Small intestine (tissue), 7 donors: ENCODE measurements at regions not wholly inside any gene's neighbourhood (a gene's known extent, or its start where the extent isn't known, plus 50 kb on each side); places are given as distances from the start of the nearest gene placed in this dataset.

Experiments used
- DNase-seq, 2 donors: peaks; one replicate each; pipeline versions ENCODE4 v3.0.0 to v3.0.0-alpha.2; 2013
- FAIRE-seq: peaks from 2 replicates; lab custom pipeline; 2012; peaks lifted over from hg19 to GRCh38; lab: Jason Lieb, UNC
- H3K27ac ChIP-seq, 3 donors: one replicate each; pipeline ENCODE4 v1.5.1; 2013; ENCODE audit warnings: low read length in 2 of 3, mild to moderate bottlenecking in 2 of 3, control low read depth in 1 of 3, inconsistent platforms in 1 of 3, low read depth in 1 of 3, moderate library complexity in 1 of 3
- H3K27me3 ChIP-seq, 3 donors: one replicate each; pipeline ENCODE4 v1.6.1; 2013; ENCODE audit warnings: low read length in 3 of 3, inconsistent platforms in 1 of 3; ENCODE audit not compliant: control insufficient read depth in 3 of 3, insufficient read depth in 3 of 3
- H3K36me3 ChIP-seq, 3 donors: one replicate each; pipeline ENCODE4 v1.6.1; 2013; ENCODE audit warnings: low read length in 3 of 3, inconsistent platforms in 1 of 3, low read depth in 1 of 3, mild to moderate bottlenecking in 1 of 3, moderate library complexity in 1 of 3; ENCODE audit not compliant: control insufficient read depth in 3 of 3, insufficient read depth in 2 of 3
- H3K4me1 ChIP-seq, 3 donors: one replicate each; pipeline ENCODE4 v1.6.1; 2013; ENCODE audit warnings: low read length in 2 of 3, inconsistent platforms in 1 of 3, low read depth in 1 of 3, mild to moderate bottlenecking in 1 of 3, moderate library complexity in 1 of 3; ENCODE audit not compliant: control insufficient read depth in 3 of 3, insufficient read depth in 2 of 3
- H3K4me3 ChIP-seq, 3 donors: one replicate each; pipeline ENCODE4 v1.5.1; 2013; ENCODE audit warnings: low read length in 3 of 3, control low read depth in 1 of 3, inconsistent platforms in 1 of 3, low read depth in 1 of 3, mild to moderate bottlenecking in 1 of 3, moderate library complexity in 1 of 3
- H3K9me3 ChIP-seq, 2 donors: one replicate each; pipeline ENCODE4 v1.6.1; 2013; ENCODE audit warnings: low read depth in 1 of 2, low read length in 1 of 2; ENCODE audit not compliant: control insufficient read depth in 2 of 2, insufficient read depth in 1 of 2
- WGBS, 3 donors: extraction: QIAGEN DNeasy Blood & Tissue Kit; methylation state at CpG; one replicate each; pipeline ENCODE4 v1.1.7; 2013; 5-methylcytosine and 5-hydroxymethylcytosine counted together
- donor health status: healthy with polysubstance abuse.
- donor health status: control.
- donor health status: control.
- donor health status: Bipolar disorder and iron deficiency.
- donor health status: healthy.

DNA sequence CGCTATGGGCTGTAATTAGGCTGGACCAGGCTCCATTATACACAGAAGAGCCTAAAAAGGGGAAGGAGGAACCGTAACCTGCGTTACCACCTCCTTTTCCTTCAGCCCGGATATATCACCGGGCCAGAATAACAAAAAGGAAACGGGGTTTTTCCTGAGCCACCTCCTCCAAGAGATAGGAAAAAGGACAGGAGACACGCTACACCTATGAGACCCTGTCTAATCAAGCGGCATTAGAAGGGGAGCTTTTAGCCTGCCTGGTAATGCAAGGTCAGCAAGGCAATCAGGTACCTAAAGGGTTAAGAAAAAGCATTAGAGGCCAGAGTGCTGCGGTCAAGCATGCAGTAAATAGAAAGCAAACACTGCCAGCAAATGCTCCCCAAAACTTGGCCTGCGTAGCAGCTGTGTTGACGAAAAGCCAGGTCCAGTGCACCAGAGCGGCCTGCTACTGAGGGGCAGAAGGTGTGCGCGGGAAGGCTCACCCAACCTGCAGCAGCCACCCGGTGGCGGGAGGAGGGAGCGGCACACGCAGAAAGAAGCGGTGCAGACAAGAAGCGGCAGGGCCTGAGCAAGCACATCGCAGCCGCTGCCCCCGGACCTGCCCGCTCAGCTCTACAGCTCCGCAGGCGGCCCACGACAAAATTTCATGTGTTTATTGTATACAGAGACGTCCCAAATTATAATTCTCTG is 1466.1 kb downstream of the UQCRFS1 start:
- WGBS, 3 donors, result 31 to 46% (median 41%) methylated on average over 28 of the region's 28 CpGs
- FAIRE-seq (no peak), DNase-seq (no peak)
- Histone ChIP-seq H3K27ac (no peak overlapping the region), H3K27me3 (no peaks in the 10 kb centered on the region), H3K36me3 (peaks cover 0 to 4% (median 0%) of the 10 kb centered on the region in 3 donors), H3K4me1 (no peaks in the 10 kb centered on the region), H3K4me3 (no peak overlapping the region), H3K9me3 (peaks cover 0 to 26% of the 10 kb centered on the region in 2 donors)

DNA sequence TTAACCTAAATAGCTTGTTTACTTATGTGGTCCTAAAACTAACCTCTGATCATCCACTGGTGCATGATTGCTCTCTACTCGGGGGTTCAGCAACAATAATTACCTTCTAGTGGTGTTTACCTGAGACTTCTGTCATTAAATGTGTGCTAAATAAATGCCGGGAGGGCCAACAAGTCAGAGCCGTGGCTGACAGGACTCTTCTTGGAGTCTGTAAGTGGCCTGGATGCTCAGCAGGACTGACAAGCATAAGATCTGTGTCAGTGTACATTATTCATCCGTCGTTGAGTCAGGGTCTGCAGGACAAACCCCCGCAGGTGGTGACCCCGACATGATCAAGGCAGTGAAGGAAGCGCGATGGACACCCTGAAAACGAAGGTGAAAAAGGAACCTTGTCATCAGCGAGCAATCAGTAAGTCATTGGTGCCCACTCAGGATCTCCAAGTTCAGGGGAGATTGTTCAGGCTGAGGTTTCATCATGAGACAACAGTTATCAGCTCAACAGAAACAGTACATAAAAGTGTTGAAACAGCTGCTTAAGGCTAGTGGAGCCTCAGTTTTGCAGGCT is 1466.9 kb downstream of the UQCRFS1 start:
- WGBS, 3 donors, result 90 to 91% (median 90%) methylated on average over 11 of the region's 11 CpGs
- DNase-seq, result no peak
- no peaks in the 10 kb centered on the region for H3K27me3 ChIP-seq
- no peak overlapping the region for H3K27ac ChIP-seq
- H3K9me3 ChIP-seq, result peaks cover 0 to 19% of the 10 kb centered on the region in 2 donors
- no peaks in the 10 kb centered on the region for H3K4me1 ChIP-seq
- FAIRE-seq, result no peak
- peaks cover 0 to 4% (median 0%) of the 10 kb centered on the region in 3 donors for H3K36me3 ChIP-seq
- no peak overlapping the region for H3K4me3 ChIP-seq

DNA sequence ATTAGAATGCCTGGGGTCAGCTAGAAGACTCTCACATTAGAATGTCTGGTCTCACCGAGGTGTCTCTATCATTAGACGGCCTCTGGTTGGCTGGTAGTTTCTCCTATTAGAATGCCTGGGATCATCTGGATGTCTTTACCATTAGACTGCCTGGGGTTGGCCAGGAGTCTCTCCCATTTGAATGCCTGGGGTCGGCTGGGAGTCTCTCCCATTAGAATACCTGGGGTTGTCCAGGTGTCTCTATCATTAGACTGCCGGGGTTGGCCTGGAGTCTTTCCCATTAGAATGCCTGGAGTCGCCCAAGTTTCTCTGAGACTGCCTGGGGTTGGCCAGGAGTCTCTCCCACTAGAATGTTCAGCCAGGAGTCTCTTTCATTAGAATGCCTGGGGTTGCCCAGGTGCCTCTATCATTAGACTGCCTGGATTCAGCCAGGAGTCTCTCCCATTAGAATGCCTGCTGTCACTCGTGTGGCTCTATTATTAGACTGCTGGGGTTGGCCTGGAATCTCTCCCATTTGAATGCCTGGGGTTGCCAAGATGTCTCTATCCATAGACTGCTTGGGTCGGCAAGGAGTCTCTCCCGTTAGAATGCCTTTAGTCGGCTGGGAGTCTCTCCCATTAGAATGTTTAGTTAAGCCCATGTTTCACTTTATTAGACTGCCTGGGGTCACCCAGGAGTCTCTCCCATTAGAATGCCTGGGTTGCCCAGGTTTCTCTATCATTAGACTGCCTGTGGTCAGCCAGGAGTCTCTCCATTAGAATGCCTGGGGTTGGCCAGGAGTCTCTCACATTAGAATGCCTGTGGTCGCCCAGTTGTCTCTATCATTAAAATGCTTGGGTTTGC is 1467.8 kb downstream of the UQCRFS1 start:
- FAIRE-seq (no peak), DNase-seq (no peak)
- Histone ChIP-seq H3K36me3 (peaks cover 0 to 4% (median 0%) of the 10 kb centered on the region in 3 donors), H3K4me3 (no peak overlapping the region), H3K4me1 (no peaks in the 10 kb centered on the region), H3K27ac (no peak overlapping the region), H3K27me3 (no peaks in the 10 kb centered on the region), H3K9me3 (peaks cover 0 to 24% of the 10 kb centered on the region in 2 donors)
- 83 to 90% (median 86%) methylated on average over 10 of the region's 10 CpGs for WGBS, 3 donors

DNA sequence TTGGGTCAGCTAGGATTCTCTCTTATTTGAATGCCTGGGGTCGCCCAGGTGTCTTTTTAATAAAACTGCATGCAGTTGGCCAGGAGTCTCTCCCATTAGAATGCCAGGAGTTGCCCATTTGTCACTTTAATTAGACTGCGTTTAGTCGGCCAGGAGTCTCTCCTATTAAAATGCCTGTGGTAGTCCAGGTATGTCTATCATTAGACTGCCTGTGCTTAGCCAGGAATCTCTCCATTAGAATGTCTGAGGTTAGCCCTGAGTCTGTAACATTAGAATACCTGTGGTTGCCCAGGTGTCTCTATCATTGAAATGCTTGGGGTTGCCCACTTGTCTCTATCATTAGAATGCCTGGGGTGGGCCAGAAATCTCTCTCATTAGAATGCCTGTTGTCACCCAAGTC is 1470.9 kb downstream of the UQCRFS1 start:
- H3K27me3 ChIP-seq, result no peaks in the 10 kb centered on the region
- H3K27ac ChIP-seq, result no peak overlapping the region
- no peak for FAIRE-seq
- peaks cover 0 to 4% (median 0%) of the 10 kb centered on the region in 3 donors for H3K36me3 ChIP-seq
- H3K4me1 ChIP-seq, result no peaks in the 10 kb centered on the region
- peaks cover 0 to 51% of the 10 kb centered on the region in 2 donors for H3K9me3 ChIP-seq
- 85 to 90% (median 87%) methylated on average over 3 of the region's 3 CpGs for WGBS, 3 donors
- no peak for DNase-seq
- H3K4me3 ChIP-seq, result no peak overlapping the region

DNA sequence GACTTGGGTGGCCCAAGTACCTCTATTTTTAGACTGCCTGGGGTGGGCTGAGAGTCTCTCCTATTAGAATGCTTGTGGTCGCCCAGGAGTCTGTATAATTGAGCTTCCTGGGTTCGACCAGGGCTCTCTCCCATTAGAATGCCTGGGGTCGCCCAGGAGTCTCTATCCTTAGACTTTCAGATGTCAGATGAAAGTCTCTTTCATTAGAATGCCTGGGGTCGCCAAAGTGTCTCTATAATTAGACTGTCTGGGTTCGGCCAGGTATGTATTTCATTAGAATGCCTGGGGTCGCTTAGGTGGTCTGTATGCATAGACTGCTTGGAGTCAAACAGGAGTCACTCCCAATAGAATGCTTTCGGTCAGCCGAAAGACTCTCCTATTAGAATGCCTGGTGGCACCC is 1471.7 kb downstream of the UQCRFS1 start:
- WGBS, 3 donors, result 88 to 91% (median 89%) methylated on average over 8 of the region's 8 CpGs
- H3K9me3 ChIP-seq, result peaks cover 2 to 57% of the 10 kb centered on the region in 2 donors
- no peak for FAIRE-seq
- no peaks in the 10 kb centered on the region for H3K27me3 ChIP-seq
- DNase-seq, result no peak
- no peaks in the 10 kb centered on the region for H3K4me1 ChIP-seq
- H3K4me3 ChIP-seq, result no peak overlapping the region
- H3K27ac ChIP-seq, result no peak overlapping the region
- peaks cover 0 to 4% (median 0%) of the 10 kb centered on the region in 3 donors for H3K36me3 ChIP-seq

DNA sequence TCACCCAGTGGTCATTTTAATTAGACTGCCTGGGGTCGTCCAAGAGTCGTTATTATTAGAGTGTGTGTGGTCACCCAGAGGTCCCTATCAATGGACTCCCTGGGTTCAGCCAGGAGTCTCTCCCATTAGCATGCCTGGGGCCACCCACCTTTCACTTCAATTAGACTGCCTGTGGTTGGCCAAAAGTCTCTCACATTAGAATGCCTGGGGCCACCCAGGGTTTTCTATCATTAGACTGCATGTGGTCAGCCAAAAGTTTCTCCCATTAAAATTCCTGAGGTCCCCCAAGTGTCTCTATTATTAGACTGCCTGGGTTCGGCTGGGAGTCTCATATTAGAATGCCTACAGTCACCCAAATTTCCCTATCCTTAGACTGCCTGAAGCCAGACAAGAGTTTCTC is 1472.6 kb downstream of the UQCRFS1 start:
- H3K9me3 ChIP-seq, result peaks cover 2 to 61% of the 10 kb centered on the region in 2 donors
- H3K4me1 ChIP-seq, result no peaks in the 10 kb centered on the region
- peaks cover 0 to 3% (median 0%) of the 10 kb centered on the region in 3 donors for H3K36me3 ChIP-seq
- DNase-seq (no peak), FAIRE-seq (no peak)
- H3K27me3 ChIP-seq, result no peaks in the 10 kb centered on the region
- WGBS, 3 donors, result 84 to 87% (median 87%) methylated on average over 3 of the region's 3 CpGs
- no peak overlapping the region for H3K27ac ChIP-seq
- H3K4me3 ChIP-seq, result no peak overlapping the region

DNA sequence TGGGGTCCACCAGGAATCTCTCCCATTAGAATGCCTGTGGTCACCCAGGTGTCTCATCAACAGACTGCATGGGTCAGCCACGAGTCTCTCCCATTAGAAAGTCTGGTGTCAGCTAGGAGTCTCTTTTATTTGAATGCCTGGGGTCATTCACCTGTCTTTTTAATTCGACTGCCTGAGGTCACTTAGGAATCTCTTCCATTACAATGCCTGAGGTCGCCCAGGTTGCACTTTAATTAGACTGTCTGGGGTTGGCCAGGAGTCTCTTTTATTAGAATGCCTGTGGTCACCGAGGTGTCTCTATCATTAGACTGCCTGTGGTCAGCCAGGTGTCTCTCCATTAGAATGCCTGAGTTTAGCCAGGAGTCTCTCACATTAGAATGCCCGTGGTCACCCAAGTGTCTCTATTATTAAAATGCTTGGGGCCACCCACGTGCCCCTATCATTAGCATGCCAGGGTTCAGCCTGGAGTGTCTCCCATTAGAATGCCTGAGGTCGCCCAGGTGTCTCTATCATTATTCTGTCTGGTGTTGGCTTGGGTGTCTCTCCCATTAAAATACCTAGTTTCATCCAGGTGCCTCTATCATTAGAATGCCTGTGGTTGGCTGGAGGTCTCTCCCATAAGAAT is 1474.3 kb downstream of the UQCRFS1 start:
- no peak for FAIRE-seq

DNA sequence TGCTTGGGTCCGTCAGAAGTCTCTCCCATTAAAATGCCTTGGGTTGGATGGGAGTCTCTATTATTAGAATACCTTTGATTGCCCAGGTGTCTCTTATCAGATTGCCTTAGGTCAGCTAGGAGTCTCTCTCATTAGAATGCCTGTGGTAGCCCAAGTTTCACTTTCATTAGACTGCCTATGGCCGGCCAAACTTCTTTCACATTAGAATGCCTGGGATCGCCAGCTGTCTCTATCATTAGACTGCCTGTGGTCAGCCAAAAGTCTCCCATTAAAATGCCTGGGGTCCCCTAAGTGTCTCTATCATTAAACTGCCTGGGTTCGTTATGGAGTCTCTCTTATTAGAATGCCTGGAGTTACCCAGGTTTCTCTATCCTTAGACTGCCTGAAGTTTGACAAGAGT is 1476.7 kb downstream of the UQCRFS1 start:
- WGBS, 3 donors, result 92 to 93% (median 93%) methylated on average over 4 of the region's 4 CpGs
- no peak for DNase-seq
- Histone ChIP-seq H3K4me3 (no peak overlapping the region), H3K9me3 (peaks cover 2 to 55% of the 10 kb centered on the region in 2 donors), H3K27me3 (no peaks in the 10 kb centered on the region), H3K27ac (no peak overlapping the region), H3K36me3 (peaks cover 0 to 2% (median 0%) of the 10 kb centered on the region in 3 donors), H3K4me1 (no peaks in the 10 kb centered on the region)
- no peak for FAIRE-seq

More for the DNA sequence above, 1474.3 kb downstream of the UQCRFS1 start:
- Histone ChIP-seq H3K9me3 (peaks cover 2 to 66% of the 10 kb centered on the region in 2 donors), H3K27ac (no peak overlapping the region), H3K4me1 (no peaks in the 10 kb centered on the region), H3K27me3 (no peaks in the 10 kb centered on the region), H3K36me3 (peaks cover 0 to 2% (median 0%) of the 10 kb centered on the region in 3 donors), H3K4me3 (no peak overlapping the region)
- no peak for DNase-seq
- WGBS, 3 donors, result 81 to 89% (median 82%) methylated on average over 7 of the region's 7 CpGs
